Gastroesophageal sphincter (tissue), 3 donors: ENCODE measurements at regions not wholly inside any gene's neighbourhood (a gene's known extent, or its start where the extent isn't known, plus 50 kb on each side); places are given as distances from the start of the nearest gene placed in this dataset.

Experiments
- CTCF ChIP-seq, 4 experiments: fragments of 200-600 bp in 2 of 4; fragments of 450-650 bp in 2 of 4; sonication (generic) in 1 of 4; IDR thresholded peaks; one replicate each; pipeline ENCODE4 v1.5.1; 2017 to 2019; ENCODE audit warnings: antibody characterized with exemption in 4 of 4, mild to moderate bottlenecking in 2 of 4, moderate library complexity in 2 of 4
- POLR2A ChIP-seq, 2 donors: fragments of 450-650 bp; IDR thresholded peaks; one replicate each; pipeline ENCODE4 v1.6.1; 2017; ENCODE audit warnings: antibody characterized with exemption in 2 of 2, mild to moderate bottlenecking in 2 of 2, moderate library complexity in 1 of 2
- POLR2AphosphoS5 ChIP-seq: sonication (generic); formaldehyde crosslinking; IDR thresholded peaks from one replicate; pipeline ENCODE4 v1.6.1; 2017; ENCODE audit warnings: antibody characterized with exemption

- no peak for TF ChIP-seq POLR2AphosphoS5
- no peak for TF ChIP-seq CTCF (IDR thresholded peaks at IDR 0.05)
- no peak for TF ChIP-seq POLR2A (IDR thresholded peaks at IDR 0.05)
These were observed 298.4 kb upstream of the LUZP2 start for GRCh38 chr11:24198481-24198880.
